HepG2 (cell line): ENCODE measurements at regions not wholly inside any gene's neighbourhood (a gene's known extent, or its start where the extent isn't known, plus 50 kb on each side); places are given as distances from the start of the nearest gene placed in this dataset.
A peak's percentile ranks its signal among the peaks of the same experiment; 100 is the strongest.

Experiments
- HMG20A ChIP-seq: IDR thresholded peaks from 2 replicates; pipeline ENCODE4 v1.6.1; 2016; ENCODE audit warnings: borderline replicate concordance
- HNF1B ChIP-seq: sonication (generic); formaldehyde crosslinking; IDR thresholded peaks from 2 replicates; pipeline ENCODE4 v1.5.1; 2020; ENCODE audit warnings: mild to moderate bottlenecking, moderate library complexity, missing genetic modification reagents
- KLF12 ChIP-seq: sonication (generic); formaldehyde crosslinking; IDR thresholded peaks from 2 replicates; pipeline ENCODE4 v1.4.0; 2020; ENCODE audit warnings: missing genetic modification reagents, borderline replicate concordance
- NFYC ChIP-seq: IDR thresholded peaks from 2 replicates; pipeline ENCODE4 v1.6.1; 2016; ENCODE audit warnings: missing genetic modification reagents, missing compliant biosample characterization
- PAXIP1 ChIP-seq: sonication (generic); formaldehyde crosslinking; conservative IDR thresholded peaks from 2 replicates; pipeline ENCODE4 v1.4.0; 2020; ENCODE audit warnings: mild to moderate bottlenecking, missing genetic modification reagents, moderate library complexity
- PBX3 ChIP-seq: sonication (generic); formaldehyde crosslinking; IDR thresholded peaks from 2 replicates; pipeline ENCODE4 v1.8.1; 2023; ENCODE audit warnings: missing genetic modification reagents, inconsistent platforms, borderline replicate concordance
- PCBP1 ChIP-seq: fragments of 200-400 bp; formaldehyde crosslinking; IDR thresholded peaks from 2 replicates; pipeline ENCODE4 v1.6.1; 2017; ENCODE audit warnings: mild to moderate bottlenecking, low read depth, low read length, borderline replicate concordance
- REST ChIP-seq, 2 experiments: IDR thresholded peaks; 2 replicates each; pipeline ENCODE4 v1.6.1; 2011 to 2012; ENCODE audit warnings: low read length in 2 of 2, borderline replicate concordance in 1 of 2, low read depth in 1 of 2, mild to moderate bottlenecking in 1 of 2, moderate library complexity in 1 of 2
- SKIL ChIP-seq: sonication (generic); formaldehyde crosslinking; IDR thresholded peaks from 2 replicates; pipeline ENCODE4 v1.8.0; 2022; ENCODE audit warnings: missing genetic modification reagents, mild to moderate bottlenecking, moderate library complexity, borderline replicate concordance
- ZNF256 ChIP-seq: sonication (generic); formaldehyde crosslinking; conservative IDR thresholded peaks from 2 replicates; pipeline ENCODE4 v1.4.0; 2020; ENCODE audit warnings: missing genetic modification reagents
- ZNF572 ChIP-seq: sonication (generic); formaldehyde crosslinking; IDR thresholded peaks from 2 replicates; pipeline ENCODE4 v1.5.1; 2020; ENCODE audit warnings: mild to moderate bottlenecking, missing genetic modification reagents

GRCh38 chr16:14345512-14346115, 274.5 kb downstream of the MRTFB start (continued):
- TF ChIP-seq PAXIP1 (no peak), HNF1B (CRISPR knock-in tag) (peak; percentile 60; the same call in 1 of the 2 replicates), ZNF572 (CRISPR knock-in tag) (0 out of 2 replicates have a peak, but pooled peaks have one; percentile 11), NFYC (CRISPR knock-in tag) (no peak), REST (IDR thresholded peaks at IDR 0.05; ENCODE audit: borderline replicate concordance in 1 of 2, low read depth in 1 of 2, low read length in 2 of 2) (peak in 1 of 2 experiments; percentile 48; a peak in 1 of 4 replicates), PBX3 (no peak), ZNF256 (no peak), KLF12 (CRISPR knock-in tag) (no peak), SKIL (no peak; the same call in 1 of the 2 replicates), HMG20A (0 out of 2 replicates have a peak, but pooled peaks have one; percentile 46), PCBP1 (peak; percentile 76; the same call in 1 of the 2 replicates)
